ENCODE measurements at regions not wholly inside any gene's neighbourhood (a gene's known extent, or its start where the extent isn't known, plus 50 kb on each side); places are given as distances from the start of the nearest gene placed in this dataset.

DNA sequence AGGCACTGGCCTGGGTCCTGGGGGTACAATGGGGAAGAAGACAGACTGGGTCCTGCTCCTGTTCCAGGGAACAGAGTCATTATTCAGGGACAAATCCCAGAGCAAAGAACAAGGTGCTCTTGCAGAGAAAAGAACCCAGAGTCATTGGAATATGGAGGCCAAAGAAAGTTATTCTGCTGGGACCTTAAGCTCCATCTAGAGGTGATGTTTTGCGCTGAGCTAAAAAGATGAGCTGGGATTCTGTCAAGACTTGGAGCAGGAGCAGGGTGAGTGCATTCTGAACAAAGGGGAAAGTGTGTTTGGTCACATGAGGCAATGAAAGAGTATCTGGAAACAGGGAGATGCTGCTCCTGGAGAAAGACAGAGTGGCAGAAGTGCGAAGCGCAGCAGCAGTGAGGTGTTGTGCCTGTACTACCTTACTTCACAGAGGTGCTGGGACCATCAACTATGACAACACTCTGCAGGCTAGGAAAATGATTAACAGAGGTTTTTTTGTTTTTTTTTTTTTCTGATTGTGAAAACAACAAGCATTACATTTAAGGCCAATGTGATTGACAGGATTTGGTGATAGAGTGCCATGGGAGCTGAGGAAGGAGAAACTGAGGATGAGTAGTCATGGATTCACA, 95.3 kb upstream of the TNFSF11 start:
- no peak overlapping the region for H4K8ac ChIP-seq (ENCODE audit: extremely low read depth, insufficient read depth, low read length)

More for the DNA sequence above, 95.3 kb upstream of the TNFSF11 start:
- H2BK12ac ChIP-seq (ENCODE audit: low read depth, low read length), result no peak overlapping the region
- no peaks in the 10 kb centered on the region for H4K20me1 ChIP-seq (replicated peaks in 1 of 2; ENCODE audit: control insufficient read depth in 1 of 2, insufficient read depth in 2 of 2, low read length in 2 of 2)
- no peak overlapping the region for H3K56ac ChIP-seq (replicated peaks; ENCODE audit: insufficient read length, low read depth, low read length)
- FAIRE-seq, result peak; percentile 92
- no peak overlapping the region for H2BK15ac ChIP-seq (ENCODE audit: low read length)
- ChIA-PET CTCF (ENCODE audit: partially characterized antibody) (interaction anchor here (0.6 to 1.9 kb wide), 14 partner anchors 13 to 606 kb away, joined by 3 to 6 read pairs (median 4); no protein-coding TSS in a partner anchor), POLR2A (ENCODE audit: partially characterized antibody) (interaction anchor here (0.7 kb wide), 1 partner anchor 31 kb away, joined by 3 read pairs; no protein-coding TSS in a partner anchor)
- no peak overlapping the region for H3K9ac ChIP-seq (replicated peaks in 1 of 4; ENCODE audit: extremely low read depth in 1 of 4, low read depth in 3 of 4, low read length in 3 of 4)
- no peaks in the 10 kb centered on the region for H3K79me2 ChIP-seq (ENCODE audit: control insufficient read depth in 1 of 2, insufficient read depth in 2 of 2, low read length in 2 of 2)
- H3K79me1 ChIP-seq (ENCODE audit: low read depth, low read length), result no peaks in the 10 kb centered on the region
- no peaks in the 10 kb centered on the region for H3K36me3 ChIP-seq (ENCODE audit: control insufficient read depth in 2 of 4, insufficient read depth in 4 of 4, low read length in 3 of 4)
- no peak overlapping the region for H3K4ac ChIP-seq (replicated peaks; ENCODE audit: insufficient read length, low read depth, low read length)
- no peak overlapping the region for H2BK20ac ChIP-seq (ENCODE audit: low read length)
- H3K9me3 ChIP-seq (ENCODE audit: insufficient read depth in 2 of 2, low read depth in 1 of 2, low read length in 1 of 2), result peaks cover 13 to 15% of the 10 kb centered on the region in 2 experiments
- H2BK120ac ChIP-seq (replicated peaks; ENCODE audit: low read depth, low read length), result no peak overlapping the region
- no peaks in the 10 kb centered on the region for H3K27me3 ChIP-seq (replicated peaks in 1 of 4; ENCODE audit: control insufficient read depth in 3 of 4, extremely low read depth in 1 of 4, insufficient read depth in 3 of 4, low read length in 3 of 4)
- H2BK5ac ChIP-seq (ENCODE audit: low read depth, low read length), result no peak overlapping the region
- peak overlapping the region; percentile 63 for H4K91ac ChIP-seq (replicated peaks; ENCODE audit: insufficient read length, low read length)
- H4K5ac ChIP-seq (ENCODE audit: insufficient read length, low read depth, low read length), result no peak overlapping the region
- DNase-seq (ENCODE audit: low read depth in 1 of 2, low spot score in 2 of 2), result no peak
- H3K14ac ChIP-seq (ENCODE audit: insufficient read length), result no peak overlapping the region
- no peak overlapping the region for H3K27ac ChIP-seq (ENCODE audit: low read depth, low read length)
- H2AFZ ChIP-seq (ENCODE audit: low read length), result peak overlapping the region; percentile 92
- no peak overlapping the region for H2AK5ac ChIP-seq (ENCODE audit: low read depth, low read length)
- H3K4me3 ChIP-seq (ENCODE audit: extremely low read depth in 1 of 4, insufficient read depth in 2 of 4, low read depth in 3 of 4, low read length in 4 of 4), result no peak overlapping the region
- no peak overlapping the region for H3K18ac ChIP-seq (ENCODE audit: extremely low read depth, low read length)
- H3K23ac ChIP-seq (ENCODE audit: insufficient read length), result no peak overlapping the region
- TF ChIP-seq, protein P1, sequence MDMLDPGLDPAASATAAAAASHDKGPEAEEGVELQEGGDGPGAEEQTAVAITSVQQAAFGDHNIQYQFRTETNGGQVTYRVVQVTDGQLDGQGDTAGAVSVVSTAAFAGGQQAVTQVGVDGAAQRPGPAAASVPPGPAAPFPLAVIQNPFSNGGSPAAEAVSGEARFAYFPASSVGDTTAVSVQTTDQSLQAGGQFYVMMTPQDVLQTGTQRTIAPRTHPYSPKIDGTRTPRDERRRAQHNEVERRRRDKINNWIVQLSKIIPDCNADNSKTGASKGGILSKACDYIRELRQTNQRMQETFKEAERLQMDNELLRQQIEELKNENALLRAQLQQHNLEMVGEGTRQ (IDR thresholded peaks at IDR 0.05; ENCODE audit: low read length), result no peak
- TF ChIP-seq SRF (IDR thresholded peaks at IDR 0.05; ENCODE audit: low read depth, low read length), result no peak
- TF ChIP-seq BRCA1 (IDR thresholded peaks at IDR 0.05; ENCODE audit: low read depth, low read length), result no peak
- TF ChIP-seq YY1 (IDR thresholded peaks at IDR 0.05; ENCODE audit: low read depth, low read length), result peak; percentile 44; the same call in 1 of the 2 replicates
- peak; percentile 65 to 75 for TF ChIP-seq RAD21 (IDR thresholded peaks at IDR 0.05 in 1 of 2, conservative IDR thresholded peaks at IDR 0.05 in 1 of 2; ENCODE audit: low read depth in 2 of 2, low read length in 2 of 2)
- TF ChIP-seq CTCF (IDR thresholded peaks at IDR 0.05; ENCODE audit: control extremely low read depth in 1 of 3, insufficient read depth in 1 of 3, low read depth in 1 of 3, low read length in 3 of 3), result peak in 2 of 3 experiments; percentile 51 to 74; a peak in 3 of 4 replicates
- H3K4me2 ChIP-seq (ENCODE audit: insufficient read depth in 1 of 2, low read depth in 2 of 2, low read length in 2 of 2), result no peak overlapping the region
- WGBS, 2 experiments (ENCODE audit: extremely low coverage in 1 of 2, insufficient coverage in 1 of 2, insufficient read length in 1 of 2, insufficient replicate concordance in 2 of 2, low coverage in 1 of 2, low lambda C conversion rate in 2 of 2, missing lambda C conversion rate in 1 of 2), result 63% methylated on average over 3 of the region's 3 CpGs; no CpG with 5 or more reads in 1 of the 2 experiments
- no peaks in the 10 kb centered on the region for H3K23me2 ChIP-seq (ENCODE audit: low read depth, low read length)
- no peaks in the 10 kb centered on the region for H3K4me1 ChIP-seq (replicated peaks in 1 of 4; ENCODE audit: control insufficient read depth in 3 of 4, insufficient read depth in 4 of 4, low read length in 3 of 4)

Data from H1 (cell line).